RWPE1 (cell line): ENCODE measurements at regions not wholly inside any gene's neighbourhood (a gene's known extent, or its start where the extent isn't known, plus 50 kb on each side); places are given as distances from the start of the nearest gene placed in this dataset.

Source experiments
- CTCF ChIA-PET: fragments of 350-600 bp; sonication (Branson Sonifier 250); formaldehyde crosslinking; extraction: SDS; loops from one replicate; lab custom pipeline; 2021; lab: Yijun Ruan, JAX
- POLR2A ChIA-PET: fragments of 400-600 bp; formaldehyde crosslinking; extraction: SDS; loops from one replicate; lab custom pipeline; 2020; ENCODE audit warnings: antibody characterized with exemption; ENCODE audit not compliant: low non-redundant PET; lab: Yijun Ruan, JAX
- DNase-seq: peaks from one replicate; pipeline ENCODE4 v3.0.0; 2012; ENCODE audit warnings: low spot score
- H3K27ac ChIP-seq: fragments of 450-650 bp; 2 replicates; pipeline ENCODE4 v1.5.1; 2017
- CTCF ChIP-seq: fragments of 450-650 bp; conservative IDR thresholded peaks from 2 replicates; pipeline ENCODE4 v1.5.1; 2017; ENCODE audit warnings: low read depth, mild to moderate bottlenecking

- TF ChIP-seq CTCF, result no peak
- DNase-seq, result peak; percentile 76
- CTCF ChIA-PET, result interaction anchor here (0.7 kb wide), 1 partner anchor 394 kb away, joined by 3 read pairs; no protein-coding TSS in a partner anchor
- peak overlapping the region; percentile 54 for H3K27ac ChIP-seq
- POLR2A ChIA-PET, result no interaction called here
Observed at GRCh38 chr2:120791962-120792297, 56.3 kb downstream of the GLI2 start.

- ChIA-PET CTCF (interaction anchor here (1.2 kb wide), 1 partner anchor 15 kb away, joined by 3 read pairs; no protein-coding TSS in a partner anchor), POLR2A (no interaction called here)
- peak; percentile 26 for DNase-seq
- peak overlapping the region; percentile 52 for H3K27ac ChIP-seq
- no peak for TF ChIP-seq CTCF
Observed at GRCh38 chr2:120793682-120794403, 58.2 kb downstream of the GLI2 start.

DNA sequence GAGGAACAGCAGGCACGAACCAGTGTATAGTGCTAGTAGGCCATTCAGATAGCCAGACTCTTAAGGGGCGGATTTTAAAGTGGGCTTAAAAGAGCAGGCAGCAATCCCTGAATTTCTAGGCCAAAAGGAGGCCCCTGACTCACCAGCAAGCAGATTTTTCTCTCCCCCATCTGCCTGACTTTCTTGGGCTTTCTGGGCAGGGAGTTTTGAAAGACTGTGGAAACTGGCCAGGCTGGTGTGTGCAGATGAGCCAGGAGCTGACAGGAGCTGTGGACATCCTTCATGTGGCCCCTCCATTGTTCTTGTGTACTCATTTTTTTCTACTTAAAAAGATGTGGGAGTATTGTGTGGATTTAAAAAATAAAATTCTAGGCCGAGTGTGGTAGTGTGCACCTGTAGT, 59.0 kb downstream of the GLI2 start:
- DNase-seq, result no peak
- TF ChIP-seq CTCF, result no peak
- CTCF ChIA-PET, result interaction anchor here (0.7 kb wide), 1 partner anchor 244 kb away, joined by 3 read pairs; no protein-coding TSS in a partner anchor
- POLR2A ChIA-PET, result no interaction called here
- H3K27ac ChIP-seq, result peak overlapping the region; percentile 52

GRCh38 chr2:120796094-120796493, 60.4 kb downstream of the GLI2 start:
- no peak for DNase-seq
- ChIA-PET CTCF (no interaction called here), POLR2A (no interaction called here)
- no peak for TF ChIP-seq CTCF
- H3K27ac ChIP-seq, result no peak overlapping the region

- ChIA-PET POLR2A (no interaction called here), CTCF (no interaction called here)
- TF ChIP-seq CTCF, result no peak
- H3K27ac ChIP-seq, result no peak overlapping the region
- no peak for DNase-seq
Observed at GRCh38 chr2:120797421-120798221, 62.0 kb downstream of the GLI2 start.

GRCh38 chr2:120798567-120799247, 63.0 kb downstream of the GLI2 start:
- TF ChIP-seq CTCF, result no peak
- DNase-seq, result no peak
- no peak overlapping the region for H3K27ac ChIP-seq
- ChIA-PET CTCF (no interaction called here), POLR2A (no interaction called here)
